ENCODE measurements at regions not wholly inside any gene's neighbourhood (a gene's known extent, or its start where the extent isn't known, plus 50 kb on each side); places are given as distances from the start of the nearest gene placed in this dataset.

DNA sequence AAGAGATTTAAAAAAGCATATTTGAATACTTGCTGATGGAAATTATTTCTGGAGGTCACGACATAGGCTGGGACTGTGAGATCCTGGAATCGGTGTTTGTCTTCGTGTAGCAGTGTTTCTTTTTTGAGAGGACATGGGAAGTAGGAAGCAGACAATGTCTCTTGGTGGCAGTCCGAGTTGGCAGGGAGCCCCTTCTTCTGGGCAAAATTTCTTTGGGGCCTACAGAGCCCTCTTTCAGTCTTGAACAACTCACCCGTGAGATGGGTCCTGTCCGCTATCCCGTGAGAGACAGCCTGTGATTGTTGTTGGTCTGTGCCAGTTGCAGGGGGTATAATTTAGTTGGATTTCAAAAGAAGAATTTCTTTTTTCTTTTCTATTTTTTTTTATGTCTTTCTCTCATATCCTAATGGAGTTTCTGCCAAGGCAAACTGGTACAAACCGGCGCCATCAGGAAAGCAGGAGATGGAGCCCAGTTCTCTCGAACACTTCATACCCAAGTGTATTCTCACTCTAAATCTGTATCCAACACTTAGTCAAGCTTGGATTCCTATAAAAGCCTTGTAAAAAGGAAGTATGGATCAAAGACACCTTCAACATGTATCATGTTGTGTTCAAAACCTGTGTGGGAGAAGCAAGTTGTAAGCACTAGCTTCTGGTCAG lies 785.1 kb downstream of the MAFB start:
- H3K4me3 ChIP-seq (ENCODE audit: low read depth in 1 of 2, low read length in 2 of 2) = no peak overlapping the region
- no peak overlapping the region for H3K27ac ChIP-seq (ENCODE audit: low read depth, low read length)
- H3K36me3 ChIP-seq (ENCODE audit: control insufficient read depth in 1 of 2, insufficient read depth in 2 of 2, low read length in 2 of 2) = no peaks in the 10 kb centered on the region
- H3K9me3 ChIP-seq (ENCODE audit: control insufficient read depth in 1 of 2, low read length in 2 of 2) = no peaks in the 10 kb centered on the region
- H3K27me3 ChIP-seq (ENCODE audit: control insufficient read depth in 1 of 2, insufficient read depth in 2 of 2, low read length in 2 of 2) = no peaks in the 10 kb centered on the region
- no peak overlapping the region for H3K9ac ChIP-seq (ENCODE audit: low read depth in 1 of 2, low read length in 2 of 2)
- no peaks in the 10 kb centered on the region for H3K4me1 ChIP-seq (ENCODE audit: control insufficient read depth in 1 of 2, insufficient read depth in 2 of 2, low read length in 2 of 2)

DNA sequence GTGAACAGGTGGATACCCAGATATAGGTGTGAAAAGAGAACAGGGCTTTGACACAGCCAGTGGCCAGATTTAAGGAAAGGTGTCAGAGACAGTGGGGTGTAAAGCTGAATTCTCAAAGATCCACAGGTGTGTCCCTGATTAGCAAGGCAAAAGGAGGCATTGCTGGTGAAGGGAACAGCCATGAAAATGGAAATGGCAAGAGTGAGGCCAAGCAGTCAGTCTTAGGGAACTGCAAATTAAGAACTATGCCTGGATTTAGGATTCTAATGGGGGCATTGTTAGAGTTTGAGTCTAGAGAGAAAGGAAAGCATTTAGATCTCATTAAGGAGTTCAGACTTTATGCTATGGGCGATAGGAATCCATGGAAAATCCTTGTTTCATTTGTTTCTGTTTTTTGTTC lies 789.2 kb downstream of the MAFB start:
- no peak overlapping the region for H3K9ac ChIP-seq (ENCODE audit: low read depth in 1 of 2, low read length in 2 of 2)
- no peaks in the 10 kb centered on the region for H3K4me1 ChIP-seq (ENCODE audit: control insufficient read depth in 1 of 2, insufficient read depth in 2 of 2, low read length in 2 of 2)
- no peak overlapping the region for H3K27ac ChIP-seq (ENCODE audit: low read depth, low read length)
- H3K36me3 ChIP-seq (ENCODE audit: control insufficient read depth in 1 of 2, insufficient read depth in 2 of 2, low read length in 2 of 2) = no peaks in the 10 kb centered on the region
- no peaks in the 10 kb centered on the region for H3K9me3 ChIP-seq (ENCODE audit: control insufficient read depth in 1 of 2, low read length in 2 of 2)
- H3K27me3 ChIP-seq (ENCODE audit: control insufficient read depth in 1 of 2, insufficient read depth in 2 of 2, low read length in 2 of 2) = no peaks in the 10 kb centered on the region
- H3K4me3 ChIP-seq (ENCODE audit: low read depth in 1 of 2, low read length in 2 of 2) = no peak overlapping the region

DNA sequence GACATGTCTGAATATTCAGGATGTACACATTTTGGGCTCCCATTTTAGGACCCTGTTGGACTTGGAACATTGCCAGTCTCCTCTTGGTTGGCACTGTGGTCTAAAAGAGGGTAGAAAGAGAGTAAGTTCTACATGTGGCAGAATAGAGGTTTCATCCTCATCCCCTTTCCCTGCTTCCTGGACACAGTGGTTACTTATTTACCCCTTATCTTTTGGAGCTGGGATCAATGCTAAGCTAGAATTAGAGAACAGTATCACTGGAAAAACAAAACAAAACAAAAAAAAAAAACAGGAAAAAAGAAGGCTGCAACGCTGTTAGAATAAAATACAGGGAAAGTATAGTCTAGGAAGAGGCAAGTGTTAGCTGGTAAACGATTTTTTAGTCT lies 790.6 kb downstream of the MAFB start:
- H3K9me3 ChIP-seq (ENCODE audit: control insufficient read depth in 1 of 2, low read length in 2 of 2) = no peaks in the 10 kb centered on the region
- no peaks in the 10 kb centered on the region for H3K27me3 ChIP-seq (ENCODE audit: control insufficient read depth in 1 of 2, insufficient read depth in 2 of 2, low read length in 2 of 2)
- H3K4me1 ChIP-seq (ENCODE audit: control insufficient read depth in 1 of 2, insufficient read depth in 2 of 2, low read length in 2 of 2) = no peaks in the 10 kb centered on the region
- no peaks in the 10 kb centered on the region for H3K36me3 ChIP-seq (ENCODE audit: control insufficient read depth in 1 of 2, insufficient read depth in 2 of 2, low read length in 2 of 2)
- H3K27ac ChIP-seq (ENCODE audit: low read depth, low read length) = no peak overlapping the region
- no peak overlapping the region for H3K9ac ChIP-seq (ENCODE audit: low read depth in 1 of 2, low read length in 2 of 2)
- no peak overlapping the region for H3K4me3 ChIP-seq (ENCODE audit: low read depth in 1 of 2, low read length in 2 of 2)

DNA sequence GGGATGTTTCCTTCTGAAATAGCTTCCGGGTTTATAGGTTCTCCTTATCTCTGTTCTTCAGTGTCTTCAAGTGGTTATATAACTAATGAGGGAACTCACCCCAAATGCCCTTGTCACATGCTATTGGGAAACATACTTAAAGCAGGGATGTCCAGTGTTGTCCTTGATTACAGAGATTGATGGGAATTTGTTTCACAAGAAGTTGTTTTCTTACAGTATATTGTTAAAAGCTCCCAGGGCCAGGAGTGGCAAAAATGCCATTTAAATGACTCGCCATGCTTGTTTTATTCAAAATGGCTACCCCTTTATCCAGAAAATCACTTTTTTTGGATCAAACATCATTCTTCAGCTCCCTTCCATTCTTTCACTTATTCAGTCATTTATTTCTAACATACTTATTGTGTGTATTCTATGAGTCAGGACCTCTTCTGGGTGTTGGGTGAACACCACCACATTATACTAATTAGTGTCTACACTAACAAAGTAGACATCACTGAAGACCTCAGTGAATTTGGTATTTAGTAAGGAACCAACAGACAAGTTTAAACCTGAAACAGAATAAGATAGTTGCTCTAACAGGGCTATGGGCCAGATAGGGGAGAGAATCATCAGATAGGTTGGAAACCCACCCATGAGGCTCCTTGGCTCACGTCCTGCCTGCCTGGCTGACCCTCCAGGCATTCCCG lies 791.1 kb downstream of the MAFB start:
- Histone ChIP-seq H3K4me1 (ENCODE audit: control insufficient read depth in 1 of 2, insufficient read depth in 2 of 2, low read length in 2 of 2) (no peaks in the 10 kb centered on the region), H3K27ac (ENCODE audit: low read depth, low read length) (no peak overlapping the region), H3K36me3 (ENCODE audit: control insufficient read depth in 1 of 2, insufficient read depth in 2 of 2, low read length in 2 of 2) (no peaks in the 10 kb centered on the region), H3K9me3 (ENCODE audit: control insufficient read depth in 1 of 2, low read length in 2 of 2) (no peaks in the 10 kb centered on the region), H3K27me3 (ENCODE audit: control insufficient read depth in 1 of 2, insufficient read depth in 2 of 2, low read length in 2 of 2) (no peaks in the 10 kb centered on the region), H3K9ac (ENCODE audit: low read depth in 1 of 2, low read length in 2 of 2) (no peak overlapping the region), H3K4me3 (ENCODE audit: low read depth in 1 of 2, low read length in 2 of 2) (no peak overlapping the region)

DNA sequence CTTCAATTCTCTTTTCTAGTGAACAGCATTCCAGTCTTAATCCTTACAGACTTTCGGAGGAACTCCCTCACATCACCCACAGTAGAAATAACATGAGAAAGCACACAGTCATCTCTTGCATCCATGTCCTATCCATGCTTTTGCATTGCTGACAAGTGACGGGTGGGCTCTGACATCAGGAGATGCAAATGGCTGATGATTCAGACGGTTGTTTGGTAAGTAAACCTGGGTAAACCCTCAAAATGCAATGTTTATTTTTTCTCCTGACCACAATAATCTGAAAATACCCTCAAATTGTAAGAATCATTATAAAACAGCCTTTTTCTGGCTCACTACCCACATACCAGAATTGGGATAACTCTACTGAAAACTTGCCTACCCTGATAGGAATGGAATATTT lies 792.0 kb downstream of the MAFB start:
- Histone ChIP-seq H3K27me3 (ENCODE audit: control insufficient read depth in 1 of 2, insufficient read depth in 2 of 2, low read length in 2 of 2) (no peaks in the 10 kb centered on the region), H3K36me3 (ENCODE audit: control insufficient read depth in 1 of 2, insufficient read depth in 2 of 2, low read length in 2 of 2) (no peaks in the 10 kb centered on the region), H3K27ac (ENCODE audit: low read depth, low read length) (no peak overlapping the region), H3K9ac (ENCODE audit: low read depth in 1 of 2, low read length in 2 of 2) (no peak overlapping the region), H3K9me3 (ENCODE audit: control insufficient read depth in 1 of 2, low read length in 2 of 2) (no peaks in the 10 kb centered on the region), H3K4me1 (ENCODE audit: control insufficient read depth in 1 of 2, insufficient read depth in 2 of 2, low read length in 2 of 2) (no peaks in the 10 kb centered on the region), H3K4me3 (ENCODE audit: low read depth in 1 of 2, low read length in 2 of 2) (no peak overlapping the region)

DNA sequence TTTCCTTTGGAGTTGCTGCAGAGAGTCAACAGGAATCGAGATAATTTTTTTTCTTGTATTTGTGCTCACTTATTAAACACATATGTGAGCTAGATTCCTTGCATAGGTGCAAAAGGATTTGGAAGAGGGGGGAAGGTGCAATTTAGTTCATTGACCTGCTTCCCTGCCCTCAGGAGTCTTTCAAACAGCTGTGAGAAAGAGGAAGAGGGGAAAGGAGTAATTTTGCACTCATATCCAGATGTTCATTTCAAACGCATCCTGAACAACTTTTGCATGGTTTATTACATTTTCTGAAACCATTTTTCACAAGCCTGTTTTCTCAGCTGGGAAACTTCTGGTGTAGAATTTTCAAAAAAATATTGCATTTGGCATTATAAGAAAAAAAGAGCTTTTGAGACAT lies 795.0 kb downstream of the MAFB start:
- Histone ChIP-seq H3K9me3 (ENCODE audit: control insufficient read depth in 1 of 2, low read length in 2 of 2) (no peaks in the 10 kb centered on the region), H3K27ac (ENCODE audit: low read depth, low read length) (no peak overlapping the region), H3K9ac (ENCODE audit: low read depth in 1 of 2, low read length in 2 of 2) (no peak overlapping the region), H3K27me3 (ENCODE audit: control insufficient read depth in 1 of 2, insufficient read depth in 2 of 2, low read length in 2 of 2) (no peaks in the 10 kb centered on the region), H3K36me3 (ENCODE audit: control insufficient read depth in 1 of 2, insufficient read depth in 2 of 2, low read length in 2 of 2) (no peaks in the 10 kb centered on the region), H3K4me1 (ENCODE audit: control insufficient read depth in 1 of 2, insufficient read depth in 2 of 2, low read length in 2 of 2) (no peaks in the 10 kb centered on the region), H3K4me3 (ENCODE audit: low read depth in 1 of 2, low read length in 2 of 2) (no peak overlapping the region)

DNA sequence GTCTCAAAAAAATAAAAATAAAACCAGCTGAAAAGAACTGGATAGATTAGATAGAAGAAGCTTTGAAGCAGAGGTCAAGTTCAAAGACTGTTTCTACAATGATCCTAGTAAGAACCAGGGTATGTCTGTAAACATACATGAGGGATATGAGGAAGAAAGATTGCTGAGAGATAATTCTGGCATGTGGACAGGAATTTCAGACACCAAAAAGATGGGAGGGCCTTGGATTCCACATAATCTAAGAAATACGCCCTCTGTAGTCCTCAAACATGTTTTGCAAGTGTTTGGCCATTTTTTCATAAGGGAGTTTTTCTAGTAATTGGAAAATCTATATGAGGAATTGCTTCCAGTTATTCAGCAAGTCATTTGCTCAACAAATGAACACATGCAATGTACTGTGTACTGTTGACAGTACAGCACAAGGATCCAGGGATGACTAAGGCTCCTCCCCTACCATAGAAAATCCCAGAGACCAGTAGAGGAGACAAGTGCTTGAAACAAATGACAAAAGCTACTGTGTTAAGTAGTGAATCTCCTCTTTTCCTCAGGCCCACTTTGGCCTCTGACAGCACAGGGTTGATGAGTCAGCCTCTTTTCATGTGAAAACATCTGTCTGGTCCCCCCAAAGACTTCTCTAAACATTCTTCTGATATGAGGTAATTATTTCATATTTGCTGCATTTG lies 795.9 kb downstream of the MAFB start:
- H3K4me3 ChIP-seq (ENCODE audit: low read depth in 1 of 2, low read length in 2 of 2) = no peak overlapping the region
- H3K9ac ChIP-seq (ENCODE audit: low read depth in 1 of 2, low read length in 2 of 2) = no peak overlapping the region
- no peak overlapping the region for H3K27ac ChIP-seq (ENCODE audit: low read depth, low read length)
- no peaks in the 10 kb centered on the region for H3K36me3 ChIP-seq (ENCODE audit: control insufficient read depth in 1 of 2, insufficient read depth in 2 of 2, low read length in 2 of 2)
- H3K4me1 ChIP-seq (ENCODE audit: control insufficient read depth in 1 of 2, insufficient read depth in 2 of 2, low read length in 2 of 2) = no peaks in the 10 kb centered on the region
- H3K9me3 ChIP-seq (ENCODE audit: control insufficient read depth in 1 of 2, low read length in 2 of 2) = no peaks in the 10 kb centered on the region
- H3K27me3 ChIP-seq (ENCODE audit: control insufficient read depth in 1 of 2, insufficient read depth in 2 of 2, low read length in 2 of 2) = no peaks in the 10 kb centered on the region

DNA sequence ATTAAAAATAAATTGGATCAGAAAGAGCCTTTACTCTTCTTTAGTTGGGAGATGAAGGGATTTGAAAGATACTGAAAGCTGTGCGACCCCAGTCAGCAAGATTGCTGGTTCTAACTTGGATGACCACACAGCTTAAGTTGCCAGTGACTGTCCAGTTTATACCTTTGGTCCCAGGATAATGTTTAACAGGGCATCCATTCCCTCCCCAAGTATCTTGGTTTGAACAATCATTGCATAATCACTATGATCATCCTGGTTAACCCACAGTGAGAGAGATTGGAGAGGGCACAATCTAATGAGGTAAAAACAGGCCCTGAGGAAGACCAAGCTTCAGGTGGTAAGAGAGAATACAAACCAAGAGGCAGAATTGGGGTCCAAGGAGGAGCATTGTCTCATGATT lies 798.3 kb downstream of the MAFB start:
- H3K4me1 ChIP-seq (ENCODE audit: control insufficient read depth in 1 of 2, insufficient read depth in 2 of 2, low read length in 2 of 2) = no peaks in the 10 kb centered on the region
- H3K9ac ChIP-seq (ENCODE audit: low read depth in 1 of 2, low read length in 2 of 2) = no peak overlapping the region
- no peaks in the 10 kb centered on the region for H3K9me3 ChIP-seq (ENCODE audit: control insufficient read depth in 1 of 2, low read length in 2 of 2)
- no peaks in the 10 kb centered on the region for H3K27me3 ChIP-seq (ENCODE audit: control insufficient read depth in 1 of 2, insufficient read depth in 2 of 2, low read length in 2 of 2)
- no peak overlapping the region for H3K27ac ChIP-seq (ENCODE audit: low read depth, low read length)
- no peaks in the 10 kb centered on the region for H3K36me3 ChIP-seq (ENCODE audit: control insufficient read depth in 1 of 2, insufficient read depth in 2 of 2, low read length in 2 of 2)
- H3K4me3 ChIP-seq (ENCODE audit: low read depth in 1 of 2, low read length in 2 of 2) = no peak overlapping the region

DNA sequence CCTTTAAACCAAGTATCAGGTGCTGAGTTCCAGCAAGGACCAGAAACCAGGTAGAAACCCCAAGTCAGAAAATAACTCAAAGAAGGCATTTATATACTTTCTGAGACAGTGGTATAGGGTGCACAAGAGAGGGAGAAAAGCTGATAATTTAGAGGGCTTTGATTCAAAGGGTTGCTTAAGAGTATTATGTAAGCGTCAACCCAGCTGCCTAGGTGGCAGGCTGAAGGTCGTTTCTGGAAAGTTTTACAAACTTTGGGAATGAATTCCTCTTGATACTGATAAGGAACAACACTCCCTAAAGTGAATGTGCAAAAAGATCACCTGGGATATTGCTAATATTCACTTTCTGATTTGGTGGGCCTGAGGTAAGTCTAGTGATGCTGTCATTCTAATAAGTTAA lies 800.7 kb downstream of the MAFB start:
- H3K4me3 ChIP-seq (ENCODE audit: low read depth in 1 of 2, low read length in 2 of 2) = no peak overlapping the region
- H3K36me3 ChIP-seq (ENCODE audit: control insufficient read depth in 1 of 2, insufficient read depth in 2 of 2, low read length in 2 of 2) = no peaks in the 10 kb centered on the region
- H3K9ac ChIP-seq (ENCODE audit: low read depth in 1 of 2, low read length in 2 of 2) = no peak overlapping the region
- H3K4me1 ChIP-seq (ENCODE audit: control insufficient read depth in 1 of 2, insufficient read depth in 2 of 2, low read length in 2 of 2) = no peaks in the 10 kb centered on the region
- no peak overlapping the region for H3K27ac ChIP-seq (ENCODE audit: low read depth, low read length)
- H3K27me3 ChIP-seq (ENCODE audit: control insufficient read depth in 1 of 2, insufficient read depth in 2 of 2, low read length in 2 of 2) = no peaks in the 10 kb centered on the region
- no peaks in the 10 kb centered on the region for H3K9me3 ChIP-seq (ENCODE audit: control insufficient read depth in 1 of 2, low read length in 2 of 2)

DNA sequence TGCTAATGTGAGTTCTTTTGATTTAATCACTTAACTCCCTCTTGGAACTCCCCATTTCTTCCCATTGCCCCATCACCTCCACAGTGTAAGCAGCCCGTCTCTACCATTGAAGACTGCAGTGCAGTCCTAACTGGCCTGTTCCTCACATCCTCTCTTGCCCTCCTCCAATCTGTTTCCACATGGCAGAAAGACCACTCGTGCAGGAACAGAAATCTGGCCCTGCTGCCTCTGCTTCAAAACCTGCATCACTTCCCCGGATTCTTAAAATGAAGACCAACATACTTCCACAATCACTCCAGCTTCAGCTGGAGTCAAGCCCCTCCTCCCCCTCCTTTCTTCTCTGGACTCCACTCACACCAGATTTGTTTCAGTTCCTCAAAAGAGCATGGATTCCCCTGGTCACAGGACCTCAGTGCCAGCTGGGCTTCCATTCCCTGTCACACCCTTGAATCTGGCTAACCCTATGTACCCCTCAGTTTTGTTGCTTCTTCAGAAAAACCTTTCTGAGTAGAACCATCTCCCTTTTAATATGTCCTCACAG lies 802.3 kb downstream of the MAFB start:
- Histone ChIP-seq H3K9ac (ENCODE audit: low read depth in 1 of 2, low read length in 2 of 2) (no peak overlapping the region), H3K27ac (ENCODE audit: low read depth, low read length) (no peak overlapping the region), H3K36me3 (ENCODE audit: control insufficient read depth in 1 of 2, insufficient read depth in 2 of 2, low read length in 2 of 2) (no peaks in the 10 kb centered on the region), H3K4me1 (ENCODE audit: control insufficient read depth in 1 of 2, insufficient read depth in 2 of 2, low read length in 2 of 2) (no peaks in the 10 kb centered on the region), H3K27me3 (ENCODE audit: control insufficient read depth in 1 of 2, insufficient read depth in 2 of 2, low read length in 2 of 2) (no peaks in the 10 kb centered on the region), H3K9me3 (ENCODE audit: control insufficient read depth in 1 of 2, low read length in 2 of 2) (no peaks in the 10 kb centered on the region), H3K4me3 (ENCODE audit: low read depth in 1 of 2, low read length in 2 of 2) (no peak overlapping the region)

Data from duodenal mucosa (tissue), 2 donors.